MM.1S (cell line): ENCODE measurements at regions not wholly inside any gene's neighbourhood (a gene's known extent, or its start where the extent isn't known, plus 50 kb on each side); places are given as distances from the start of the nearest gene placed in this dataset.
"Not testable (repeated sequence)": the region's sequence is repeated elsewhere in the genome, so short reads cannot be mapped to it uniquely, and the experiment has no call there.

Experiments
- DNase-seq: peaks from one replicate; pipeline ENCODE4 v3.0.0-alpha.2; 2015
- H2AFZ ChIP-seq: fragments of 300-600 bp; sonication (generic); 2 replicates; pipeline ENCODE4 v1.6.0; 2016; ENCODE audit warnings: antibody characterized with exemption, low read length
- H3F3A ChIP-seq: fragments of 300-600 bp; sonication (generic); 2 replicates; pipeline ENCODE4 v1.6.1; 2016; ENCODE audit warnings: mild to moderate bottlenecking, antibody characterized with exemption, low read length, moderate library complexity, mixed read lengths; ENCODE audit not compliant: insufficient read depth
- H3K27ac ChIP-seq: fragments of 300-600 bp; sonication (generic); 2 replicates; pipeline ENCODE4 v1.5.1; 2016; ENCODE audit warnings: mild to moderate bottlenecking, low read length
- H3K27me3 ChIP-seq: fragments of 300-600 bp; sonication (generic); replicated peaks from 2 replicates; pipeline ENCODE4 v1.6.0; 2016; ENCODE audit warnings: low read length; ENCODE audit not compliant: insufficient read depth
- H3K36me3 ChIP-seq: fragments of 300-600 bp; sonication (generic); replicated peaks from 2 replicates; pipeline ENCODE4 v1.6.1; 2016; ENCODE audit warnings: mild to moderate bottlenecking, low read length, mixed read lengths; ENCODE audit not compliant: insufficient read depth
- H3K4me1 ChIP-seq: fragments of 300-600 bp; sonication (generic); 2 replicates; pipeline ENCODE4 v1.6.1; 2016; ENCODE audit warnings: low read length, mixed read lengths
- H3K4me2 ChIP-seq: fragments of 300-600 bp; sonication (generic); 2 replicates; pipeline ENCODE4 v1.6.0; 2016; ENCODE audit warnings: low read depth, low read length
- H3K4me3 ChIP-seq: fragments of 300-600 bp; sonication (generic); 2 replicates; pipeline ENCODE4 v1.5.1; 2016; ENCODE audit warnings: low read length, mixed read lengths
- H3K79me2 ChIP-seq: fragments of 300-600 bp; sonication (generic); 2 replicates; pipeline ENCODE4 v1.6.1; 2016; ENCODE audit warnings: mixed run types, low read length, mixed read lengths
- H3K9ac ChIP-seq: fragments of 300-600 bp; sonication (generic); 2 replicates; pipeline ENCODE4 v1.6.1; 2016; ENCODE audit warnings: low read length, mixed read lengths
- H3K9me2 ChIP-seq: fragments of 300-600 bp; sonication (generic); replicated peaks from 2 replicates; pipeline ENCODE4 v1.6.1; 2016; ENCODE audit warnings: mild to moderate bottlenecking, low read length, mixed read lengths; ENCODE audit not compliant: insufficient read depth
- H3K9me3 ChIP-seq: fragments of 300-600 bp; sonication (generic); replicated peaks from 2 replicates; pipeline ENCODE4 v1.6.1; 2016; ENCODE audit warnings: mild to moderate bottlenecking, low read length, mixed read lengths; ENCODE audit not compliant: insufficient read depth
- H4K20me1 ChIP-seq: fragments of 300-600 bp; sonication (generic); 2 replicates; pipeline ENCODE4 v1.6.1; 2016; ENCODE audit warnings: mild to moderate bottlenecking, low read length, moderate library complexity, mixed read lengths; ENCODE audit not compliant: insufficient read depth
- CTCF ChIP-seq: fragments of 300-600 bp; sonication (generic); IDR thresholded peaks from 2 replicates; pipeline ENCODE4 v1.5.1; 2016; ENCODE audit warnings: antibody characterized with exemption, low read length, mixed read lengths
- EZH2 ChIP-seq: fragments of 300-600 bp; sonication (generic); optimal IDR thresholded peaks from 2 replicates; pipeline ENCODE3; 2017; ENCODE audit warnings: low read depth, mild to moderate bottlenecking, antibody characterized with exemption, low read length, mixed read lengths
- EZH2phosphoT487 ChIP-seq: fragments of 300-600 bp; sonication (generic); IDR thresholded peaks from 2 replicates; pipeline ENCODE4 v1.6.1; 2018; ENCODE audit warnings: antibody characterized with exemption, low read length

GRCh38 chr6:160882791-160883279 is 108.7 kb upstream of the MAP3K4 start:
- no peak for DNase-seq
- Histone ChIP-seq H3K79me2 (no peaks in the 10 kb centered on the region), H3K4me3 (no peak overlapping the region), H3K4me2 (no peak overlapping the region), H3K9ac (no peak overlapping the region), H2AFZ (no peak overlapping the region), H3K36me3 (no peaks in the 10 kb centered on the region), H3K27ac (no peak overlapping the region), H3K27me3 (no peaks in the 10 kb centered on the region), H3K4me1 (no peaks in the 10 kb centered on the region), H3F3A (no peaks in the 10 kb centered on the region), H4K20me1 (no peaks in the 10 kb centered on the region), H3K9me3 (no peaks in the 10 kb centered on the region), H3K9me2 (no peaks in the 10 kb centered on the region)
- no peak for TF ChIP-seq EZH2phosphoT487
- TF ChIP-seq CTCF: no peak
- TF ChIP-seq EZH2: no peak

DNA sequence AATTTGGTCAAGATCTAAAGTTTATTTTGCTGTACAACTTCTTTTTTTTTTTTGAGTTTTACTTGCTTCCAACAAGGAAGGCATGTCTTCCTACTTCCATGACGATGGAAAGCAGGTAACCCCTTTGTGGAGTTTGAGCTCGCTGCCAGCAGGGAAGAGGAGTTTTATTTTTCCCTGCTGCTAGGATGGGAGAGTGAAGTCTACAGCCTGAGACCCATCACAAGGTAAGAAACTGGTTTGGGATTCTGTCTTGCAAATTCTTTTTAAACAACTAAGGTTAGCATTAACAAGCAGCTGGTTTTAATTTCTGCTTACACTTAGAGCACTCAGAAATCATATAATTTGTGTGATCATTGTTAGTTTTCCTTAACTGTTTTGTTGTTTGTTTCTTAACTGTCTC is 108.0 kb upstream of the MAP3K4 start:
- H3K27ac ChIP-seq: no peak overlapping the region
- H3K4me1 ChIP-seq: no peaks in the 10 kb centered on the region
- no peaks in the 10 kb centered on the region for H3K79me2 ChIP-seq
- H3K27me3 ChIP-seq: no peaks in the 10 kb centered on the region
- no peaks in the 10 kb centered on the region for H3K9me3 ChIP-seq
- DNase-seq: no peak
- H3K36me3 ChIP-seq: no peaks in the 10 kb centered on the region
- no peaks in the 10 kb centered on the region for H3K9me2 ChIP-seq
- no peak overlapping the region for H3K9ac ChIP-seq
- H3K4me2 ChIP-seq: no peak overlapping the region
- no peaks in the 10 kb centered on the region for H4K20me1 ChIP-seq
- no peak overlapping the region for H3K4me3 ChIP-seq
- no peaks in the 10 kb centered on the region for H3F3A ChIP-seq
- TF ChIP-seq EZH2phosphoT487 (no peak), CTCF (no peak), EZH2 (no peak)
- H2AFZ ChIP-seq: no peak overlapping the region

GRCh38 chr6:160883999-160884398 is 107.6 kb upstream of the MAP3K4 start:
- no peak overlapping the region for H3K9ac ChIP-seq
- no peaks in the 10 kb centered on the region for H3K4me1 ChIP-seq
- no peaks in the 10 kb centered on the region for H3K36me3 ChIP-seq

DNA sequence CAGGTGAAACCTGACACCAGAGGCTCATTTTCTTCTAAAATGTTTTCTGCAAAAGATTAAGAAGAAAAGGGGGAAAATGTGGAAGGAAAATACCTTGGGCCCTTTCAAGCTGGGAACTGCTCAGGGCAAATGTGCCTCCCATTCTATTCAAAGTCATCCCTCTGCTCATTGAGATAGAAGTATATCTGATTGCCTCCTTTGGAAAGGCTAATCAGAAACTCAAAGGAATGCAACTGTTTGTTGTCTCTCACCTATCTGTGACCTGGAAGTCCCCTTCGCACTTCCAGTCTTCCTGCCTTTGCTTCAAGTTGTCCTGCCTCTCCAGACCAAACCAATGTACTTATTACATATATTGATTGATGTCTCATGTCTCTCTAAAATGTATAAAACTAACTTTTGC is 102.4 kb upstream of the MAP3K4 start:
- H3K9ac ChIP-seq, H3K4me2 ChIP-seq, H3K9me3 ChIP-seq, H3K27ac ChIP-seq, H3K36me3 ChIP-seq, H3K4me1 ChIP-seq, H3K79me2 ChIP-seq, H3F3A ChIP-seq, H3K9me2 ChIP-seq, H3K4me3 ChIP-seq, H2AFZ ChIP-seq, DNase-seq, H4K20me1 ChIP-seq, H3K27me3 ChIP-seq: not testable (repeated sequence)

More at GRCh38 chr6:160883999-160884398, 107.6 kb upstream of the MAP3K4 start:
- no peak overlapping the region for H2AFZ ChIP-seq
- no peak for DNase-seq
- H3F3A ChIP-seq: no peaks in the 10 kb centered on the region
- H4K20me1 ChIP-seq: no peaks in the 10 kb centered on the region
- TF ChIP-seq EZH2phosphoT487 (no peak), EZH2 (no peak), CTCF (no peak)
- H3K9me3 ChIP-seq: no peaks in the 10 kb centered on the region
- no peak overlapping the region for H3K4me3 ChIP-seq
- H3K79me2 ChIP-seq: no peaks in the 10 kb centered on the region
- no peak overlapping the region for H3K4me2 ChIP-seq
- no peaks in the 10 kb centered on the region for H3K27me3 ChIP-seq
- no peak overlapping the region for H3K27ac ChIP-seq
- H3K9me2 ChIP-seq: no peaks in the 10 kb centered on the region
